ENCODE measurements at regions not wholly inside any gene's neighbourhood (a gene's known extent, or its start where the extent isn't known, plus 50 kb on each side); places are given as distances from the start of the nearest gene placed in this dataset.
A peak's percentile ranks its signal among the peaks of the same experiment; 100 is the strongest.

- no peak for DNase-seq (ENCODE audit: low spot score)
Observed at GRCh38 chr10:9762966-9763656, 1254.6 kb upstream of the CELF2 start.

- peak; percentile 4 for DNase-seq (ENCODE audit: low spot score)
Observed at GRCh38 chr10:9766762-9767161, 1250.9 kb upstream of the CELF2 start.

- DNase-seq (ENCODE audit: low spot score), result no peak
Observed at GRCh38 chr10:9781666-9782065, 1236.0 kb upstream of the CELF2 start.

- no peak for DNase-seq (ENCODE audit: low spot score)
Observed at GRCh38 chr10:9786101-9786500, 1231.6 kb upstream of the CELF2 start.

- no peak for DNase-seq (ENCODE audit: low spot score)
Observed at GRCh38 chr10:9786576-9786975, 1231.1 kb upstream of the CELF2 start.

GRCh38 chr10:9789996-9790395, 1227.7 kb upstream of the CELF2 start:
- no peak for DNase-seq (ENCODE audit: low spot score)

- no peak for DNase-seq (ENCODE audit: low spot score)
Observed at GRCh38 chr10:9792181-9792580, 1225.5 kb upstream of the CELF2 start.

GRCh38 chr10:9796564-9796963, 1221.1 kb upstream of the CELF2 start:
- DNase-seq (ENCODE audit: low spot score), result no peak

GRCh38 chr10:9800011-9800410, 1217.7 kb upstream of the CELF2 start:
- no peak for DNase-seq (ENCODE audit: low spot score)

- DNase-seq (ENCODE audit: low spot score), result no peak
Observed at GRCh38 chr10:9800571-9800970, 1217.1 kb upstream of the CELF2 start.

- DNase-seq (ENCODE audit: low spot score), result no peak
Observed at GRCh38 chr10:9807846-9808245, 1209.8 kb upstream of the CELF2 start.

GRCh38 chr10:9811601-9812000, 1206.1 kb upstream of the CELF2 start:
- no peak for DNase-seq (ENCODE audit: low spot score)

- no peak for DNase-seq (ENCODE audit: low spot score)
Observed at GRCh38 chr10:9814285-9814864, 1203.3 kb upstream of the CELF2 start.

- DNase-seq (ENCODE audit: low spot score), result no peak
Observed at GRCh38 chr10:9819756-9820494, 1197.7 kb upstream of the CELF2 start.

- no peak for DNase-seq (ENCODE audit: low spot score)
Observed at GRCh38 chr10:9823268-9823930, 1194.3 kb upstream of the CELF2 start.

- DNase-seq (ENCODE audit: low spot score), result peak; percentile 20
Observed at GRCh38 chr10:9824631-9825071, 1193.0 kb upstream of the CELF2 start.

- DNase-seq (ENCODE audit: low spot score), result no peak
Observed at GRCh38 chr10:9825491-9826018, 1192.1 kb upstream of the CELF2 start.

- no peak for DNase-seq (ENCODE audit: low spot score)
Observed at GRCh38 chr10:9828110-9828509, 1189.6 kb upstream of the CELF2 start.

GRCh38 chr10:9833942-9834341, 1183.7 kb upstream of the CELF2 start:
- no peak for DNase-seq (ENCODE audit: low spot score)

GRCh38 chr10:9834434-9834833, 1183.2 kb upstream of the CELF2 start:
- DNase-seq (ENCODE audit: low spot score), result no peak

- DNase-seq (ENCODE audit: low spot score), result no peak
Observed at GRCh38 chr10:9845075-9845474, 1172.6 kb upstream of the CELF2 start.

- DNase-seq (ENCODE audit: low spot score), result no peak
Observed at GRCh38 chr10:9848278-9848677, 1169.4 kb upstream of the CELF2 start.

- no peak for DNase-seq (ENCODE audit: low spot score)
Observed at GRCh38 chr10:9848981-9849380, 1168.7 kb upstream of the CELF2 start.

Measured in NAMALWA (cell line).